Loucy (cell line): ENCODE measurements at regions not wholly inside any gene's neighbourhood (a gene's known extent, or its start where the extent isn't known, plus 50 kb on each side); places are given as distances from the start of the nearest gene placed in this dataset.

ENCODE experiments used
- H2AFZ ChIP-seq: fragments of 200-600 bp; sonication (generic); 2 replicates; pipeline ENCODE4 v1.6.0; 2016; ENCODE audit warnings: antibody characterized with exemption, mild to moderate bottlenecking, low read length, moderate library complexity
- H3F3A ChIP-seq: fragments of 200-600 bp; 2 replicates; pipeline ENCODE4 v1.6.0; 2016; ENCODE audit warnings: antibody characterized with exemption, low read depth, mild to moderate bottlenecking
- H3K27me3 ChIP-seq: fragments of 200-600 bp; sonication (generic); 2 replicates; pipeline ENCODE4 v1.6.1; 2014; ENCODE audit warnings: low read length, mild to moderate bottlenecking; ENCODE audit not compliant: insufficient read depth, poor library complexity, severe bottlenecking
- H3K36me3 ChIP-seq: fragments of 200-600 bp; sonication (generic); 2 replicates; pipeline ENCODE4 v1.6.1; 2016; ENCODE audit warnings: low read length; ENCODE audit not compliant: insufficient read depth
- H3K4me1 ChIP-seq: fragments of 200-600 bp; sonication (generic); 2 replicates; pipeline ENCODE4 v1.5.1; 2014; ENCODE audit warnings: low read length, mild to moderate bottlenecking; ENCODE audit not compliant: insufficient read depth, poor library complexity, severe bottlenecking
- H3K4me2 ChIP-seq: fragments of 200-600 bp; sonication (generic); 2 replicates; pipeline ENCODE4 v1.6.0; 2014; ENCODE audit warnings: antibody characterized with exemption, low read length, low read depth, mild to moderate bottlenecking; ENCODE audit not compliant: poor library complexity, severe bottlenecking
- H3K4me3 ChIP-seq: fragments of 200-600 bp; sonication (generic); 2 replicates; pipeline ENCODE4 v1.5.1; 2014; ENCODE audit warnings: low read length, mild to moderate bottlenecking, mixed read lengths; ENCODE audit not compliant: poor library complexity, severe bottlenecking
- H3K79me2 ChIP-seq: fragments of 200-600 bp; sonication (generic); 2 replicates; pipeline ENCODE4 v1.6.1; 2014; ENCODE audit warnings: low read length; ENCODE audit not compliant: insufficient read depth
- H3K9ac ChIP-seq: fragments of 200-600 bp; sonication (generic); 2 replicates; pipeline ENCODE4 v1.6.0; 2014; ENCODE audit warnings: mild to moderate bottlenecking, low read depth, low read length, moderate library complexity; ENCODE audit not compliant: poor library complexity, severe bottlenecking
- H3K9me2 ChIP-seq: fragments of 200-600 bp; sonication (generic); replicated peaks from 2 replicates; pipeline ENCODE4 v1.6.1; 2016; ENCODE audit warnings: low read depth, low read length, mixed read lengths
- H3K9me3 ChIP-seq: fragments of 200-600 bp; sonication (generic); 2 replicates; pipeline ENCODE4 v1.6.1; 2014; ENCODE audit warnings: mild to moderate bottlenecking, antibody characterized with exemption, low read length, low read depth; ENCODE audit not compliant: insufficient read depth
- H4K20me1 ChIP-seq: fragments of 200-600 bp; sonication (generic); 2 replicates; pipeline ENCODE4 v1.6.0; 2014; ENCODE audit warnings: antibody characterized with exemption, low read length, mild to moderate bottlenecking; ENCODE audit not compliant: insufficient read depth, poor library complexity, severe bottlenecking
- CTCF ChIP-seq: fragments of 200-600 bp; sonication (generic); conservative IDR thresholded peaks from 2 replicates; pipeline ENCODE4 v1.5.1; 2014; ENCODE audit warnings: mild to moderate bottlenecking, antibody characterized with exemption, low read length
- EZH2phosphoT487 ChIP-seq: fragments of 200-600 bp; IDR thresholded peaks from 2 replicates; pipeline ENCODE4 v1.6.1; 2018; ENCODE audit warnings: antibody characterized with exemption, mild to moderate bottlenecking, moderate library complexity, borderline replicate concordance

- TF ChIP-seq EZH2phosphoT487 = no peak
- no peak for TF ChIP-seq CTCF
- no peak overlapping the region for H3K4me2 ChIP-seq
Observed at GRCh38 chr14:104285508-104285840, 147.1 kb downstream of the KIF26A start.

DNA sequence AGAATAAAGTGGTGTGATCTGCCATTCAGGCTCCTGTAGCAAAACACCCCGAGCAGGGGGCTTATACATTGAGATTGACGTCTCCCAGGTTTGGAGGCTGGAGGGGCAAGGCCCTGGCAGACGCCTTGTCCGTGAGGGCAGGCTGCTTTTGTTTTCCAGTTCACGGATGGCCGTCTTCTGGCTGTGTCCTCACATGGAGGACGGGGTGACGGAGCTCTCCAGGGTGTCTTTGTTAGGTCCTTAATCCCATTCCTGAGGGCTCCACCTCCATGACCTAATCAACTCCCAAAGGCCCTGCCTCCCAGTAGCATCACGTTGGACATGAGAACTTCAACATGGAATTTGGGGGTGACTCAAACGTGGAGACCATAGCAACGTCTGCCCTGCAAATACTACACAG lies 147.7 kb downstream of the KIF26A start:
- H3K4me1 ChIP-seq = no peaks in the 10 kb centered on the region
- H3K9me2 ChIP-seq = no peaks in the 10 kb centered on the region
- H3K79me2 ChIP-seq = no peaks in the 10 kb centered on the region
- no peak overlapping the region for H2AFZ ChIP-seq
- H3K27me3 ChIP-seq = no peaks in the 10 kb centered on the region
- H3K4me2 ChIP-seq = no peak overlapping the region
- no peak overlapping the region for H3K9ac ChIP-seq
- no peaks in the 10 kb centered on the region for H4K20me1 ChIP-seq
- H3K36me3 ChIP-seq = no peaks in the 10 kb centered on the region
- TF ChIP-seq CTCF (no peak), EZH2phosphoT487 (no peak)
- no peaks in the 10 kb centered on the region for H3F3A ChIP-seq
- no peak overlapping the region for H3K4me3 ChIP-seq
- H3K9me3 ChIP-seq = no peaks in the 10 kb centered on the region

More at GRCh38 chr14:104285508-104285840, 147.1 kb downstream of the KIF26A start:
- Histone ChIP-seq H3F3A (no peaks in the 10 kb centered on the region), H3K9me2 (no peaks in the 10 kb centered on the region), H3K4me3 (no peak overlapping the region), H3K4me1 (no peaks in the 10 kb centered on the region), H2AFZ (no peak overlapping the region), H3K79me2 (no peaks in the 10 kb centered on the region), H3K27me3 (no peaks in the 10 kb centered on the region), H4K20me1 (no peaks in the 10 kb centered on the region), H3K9ac (no peak overlapping the region), H3K36me3 (no peaks in the 10 kb centered on the region), H3K9me3 (no peaks in the 10 kb centered on the region)

DNA sequence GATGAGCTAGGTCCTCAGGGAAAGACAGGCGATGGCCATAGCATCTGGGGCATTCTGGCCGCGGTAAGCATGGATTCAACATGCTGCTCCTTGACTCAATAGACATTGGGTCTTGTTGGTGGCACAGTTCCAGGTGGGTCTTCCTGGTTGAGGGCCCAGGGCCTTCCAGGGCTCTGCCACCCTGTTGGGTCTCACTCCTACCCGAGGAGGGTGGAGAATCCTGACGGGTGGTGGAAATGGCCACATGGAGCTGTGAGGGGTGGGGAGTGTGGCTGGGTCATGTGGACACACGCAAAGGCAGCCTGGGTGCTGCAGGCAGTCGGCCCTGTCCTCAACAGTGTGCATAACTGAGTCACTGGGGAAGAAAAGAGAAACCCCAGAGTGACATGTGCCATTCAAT lies 148.1 kb downstream of the KIF26A start:
- Histone ChIP-seq H3K4me3 (no peak overlapping the region), H3F3A (no peaks in the 10 kb centered on the region), H3K27me3 (no peaks in the 10 kb centered on the region)

More for the DNA sequence above, 148.1 kb downstream of the KIF26A start:
- Histone ChIP-seq H2AFZ (no peak overlapping the region), H3K9me3 (no peaks in the 10 kb centered on the region), H3K4me2 (no peak overlapping the region), H3K9me2 (no peaks in the 10 kb centered on the region), H3K4me1 (no peaks in the 10 kb centered on the region), H3K9ac (no peak overlapping the region), H4K20me1 (no peaks in the 10 kb centered on the region), H3K79me2 (no peaks in the 10 kb centered on the region), H3K36me3 (no peaks in the 10 kb centered on the region)
- no peak for TF ChIP-seq CTCF
- TF ChIP-seq EZH2phosphoT487 = no peak
